ENCODE measurements at regions not wholly inside any gene's neighbourhood (a gene's known extent, or its start where the extent isn't known, plus 50 kb on each side); places are given as distances from the start of the nearest gene placed in this dataset.

GRCh38 chr9:121568343-121569265, 69.0 kb upstream of the GGTA1 start:
- no peak for DNase-seq (ENCODE audit: low read depth in 2 of 2, low spot score in 1 of 2)

- DNase-seq (ENCODE audit: low read depth in 2 of 2, low spot score in 1 of 2), result no peak
Measured at GRCh38 chr9:121569266-121569648, 69.6 kb upstream of the GGTA1 start.

GRCh38 chr9:121572581-121572980, 72.9 kb upstream of the GGTA1 start:
- DNase-seq (ENCODE audit: low read depth in 2 of 2, low spot score in 1 of 2), result no peak

GRCh38 chr9:121573717-121574485, 74.3 kb upstream of the GGTA1 start:
- DNase-seq (ENCODE audit: low read depth in 2 of 2, low spot score in 1 of 2), result no peak

- DNase-seq (ENCODE audit: low read depth in 2 of 2, low spot score in 1 of 2), result no peak
Measured at GRCh38 chr9:121574774-121575519, 75.3 kb upstream of the GGTA1 start.

- no peak for DNase-seq (ENCODE audit: low read depth in 2 of 2, low spot score in 1 of 2)
Measured at GRCh38 chr9:121576281-121577075, 75.0 kb upstream of the DAB2IP start.

GRCh38 chr9:121577166-121577565, 74.3 kb upstream of the DAB2IP start:
- DNase-seq (ENCODE audit: low read depth in 2 of 2, low spot score in 1 of 2), result no peak

GRCh38 chr9:121577572-121577971, 73.9 kb upstream of the DAB2IP start:
- no peak for DNase-seq (ENCODE audit: low read depth in 2 of 2, low spot score in 1 of 2)

- no peak for DNase-seq (ENCODE audit: low read depth in 2 of 2, low spot score in 1 of 2)
Measured at GRCh38 chr9:121581786-121582600, 69.4 kb upstream of the DAB2IP start.

GRCh38 chr9:121582641-121583040, 68.8 kb upstream of the DAB2IP start:
- no peak for DNase-seq (ENCODE audit: low read depth in 2 of 2, low spot score in 1 of 2)

GRCh38 chr9:121584421-121584820, 67.0 kb upstream of the DAB2IP start:
- no peak for DNase-seq (ENCODE audit: low read depth in 2 of 2, low spot score in 1 of 2)

GRCh38 chr9:121587863-121588262, 63.6 kb upstream of the DAB2IP start:
- DNase-seq (ENCODE audit: low read depth in 2 of 2, low spot score in 1 of 2), result no peak

GRCh38 chr9:121589986-121590385, 61.4 kb upstream of the DAB2IP start:
- no peak for DNase-seq (ENCODE audit: low read depth in 2 of 2, low spot score in 1 of 2)

- no peak for DNase-seq (ENCODE audit: low read depth in 2 of 2, low spot score in 1 of 2)
Measured at GRCh38 chr9:121592265-121592664, 59.2 kb upstream of the DAB2IP start.

GRCh38 chr9:121593066-121593465, 58.4 kb upstream of the DAB2IP start:
- DNase-seq (ENCODE audit: low read depth in 2 of 2, low spot score in 1 of 2), result no peak

- DNase-seq (ENCODE audit: low read depth in 2 of 2, low spot score in 1 of 2), result no peak
Measured at GRCh38 chr9:121596515-121596914, 54.9 kb upstream of the DAB2IP start.

- DNase-seq (ENCODE audit: low read depth in 2 of 2, low spot score in 1 of 2), result no peak
Measured at GRCh38 chr9:121597698-121598166, 53.7 kb upstream of the DAB2IP start.

GRCh38 chr9:121598167-121598964, 53.1 kb upstream of the DAB2IP start:
- DNase-seq (ENCODE audit: low read depth in 2 of 2, low spot score in 1 of 2), result no peak

Data from stimulated activated CD8-positive, alpha-beta memory T cell treated with anti-CD3 and anti-CD28 coated beads, Interleukin-4, amount 100 ng/mL, for 4 hours (primary cell).